GM23338 (cell line): ENCODE measurements at regions not wholly inside any gene's neighbourhood (a gene's known extent, or its start where the extent isn't known, plus 50 kb on each side); places are given as distances from the start of the nearest gene placed in this dataset.

Experiments used
- EZH2 ChIP-seq: fragments of 200-600 bp; sonication (generic); IDR thresholded peaks from one replicate; pipeline ENCODE4 v1.8.0; 2017; ENCODE audit warnings: antibody characterized with exemption, mild to moderate bottlenecking, low read depth; ENCODE audit not compliant: unreplicated experiment
- POLR2AphosphoS5 ChIP-seq: IDR thresholded peaks from 2 replicates; pipeline ENCODE4 v1.6.1; 2016; ENCODE audit warnings: antibody characterized with exemption, low read depth
- TF ChIP-seq, protein P1 (sequence below), 2 experiments: fragments of 200-600 bp in 1 of 2; sonication (generic) in 1 of 2; conservative IDR thresholded peaks; 2 replicates each; pipeline versions ENCODE4 v1.5.1 to v1.6.1; 2016 to 2017; ENCODE audit warnings: antibody characterized with exemption in 2 of 2, low read depth in 2 of 2, mild to moderate bottlenecking in 2 of 2, moderate library complexity in 1 of 2
- TF ChIP-seq, protein P2 (sequence below): IDR thresholded peaks from one replicate; pipeline ENCODE4 v1.6.1; 2018; ENCODE audit warnings: antibody characterized with exemption; ENCODE audit not compliant: unreplicated experiment

DNA sequence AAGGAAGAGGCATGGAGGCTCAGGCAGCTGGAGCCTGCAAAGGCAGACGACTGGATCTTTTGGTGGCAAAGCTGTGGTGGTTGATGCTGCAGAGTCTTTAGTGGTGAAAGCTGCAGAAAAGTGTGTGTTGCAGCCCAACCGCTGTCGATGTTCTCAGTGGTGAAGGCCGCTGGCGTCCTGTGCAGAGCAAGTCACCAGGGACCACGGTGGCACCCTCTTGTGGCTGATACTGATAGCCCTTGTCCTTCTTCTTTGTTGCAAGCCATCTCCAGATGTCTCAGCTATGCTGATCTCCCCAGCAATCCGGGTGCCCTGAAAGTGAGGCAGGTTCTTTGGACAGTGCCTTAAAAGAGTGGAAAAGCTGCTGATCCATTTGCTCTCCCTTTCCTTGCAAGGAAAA, 610.9 kb upstream of the PCDH9 start:
- TF ChIP-seq, protein P1, sequence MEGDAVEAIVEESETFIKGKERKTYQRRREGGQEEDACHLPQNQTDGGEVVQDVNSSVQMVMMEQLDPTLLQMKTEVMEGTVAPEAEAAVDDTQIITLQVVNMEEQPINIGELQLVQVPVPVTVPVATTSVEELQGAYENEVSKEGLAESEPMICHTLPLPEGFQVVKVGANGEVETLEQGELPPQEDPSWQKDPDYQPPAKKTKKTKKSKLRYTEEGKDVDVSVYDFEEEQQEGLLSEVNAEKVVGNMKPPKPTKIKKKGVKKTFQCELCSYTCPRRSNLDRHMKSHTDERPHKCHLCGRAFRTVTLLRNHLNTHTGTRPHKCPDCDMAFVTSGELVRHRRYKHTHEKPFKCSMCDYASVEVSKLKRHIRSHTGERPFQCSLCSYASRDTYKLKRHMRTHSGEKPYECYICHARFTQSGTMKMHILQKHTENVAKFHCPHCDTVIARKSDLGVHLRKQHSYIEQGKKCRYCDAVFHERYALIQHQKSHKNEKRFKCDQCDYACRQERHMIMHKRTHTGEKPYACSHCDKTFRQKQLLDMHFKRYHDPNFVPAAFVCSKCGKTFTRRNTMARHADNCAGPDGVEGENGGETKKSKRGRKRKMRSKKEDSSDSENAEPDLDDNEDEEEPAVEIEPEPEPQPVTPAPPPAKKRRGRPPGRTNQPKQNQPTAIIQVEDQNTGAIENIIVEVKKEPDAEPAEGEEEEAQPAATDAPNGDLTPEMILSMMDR (conservative IDR thresholded peaks at IDR 0.05; ENCODE audit: low read depth in 2 of 2), result peak; percentile 54 to 76
- TF ChIP-seq EZH2, result no peak
- TF ChIP-seq POLR2AphosphoS5, result no peak
- TF ChIP-seq, protein P2, sequence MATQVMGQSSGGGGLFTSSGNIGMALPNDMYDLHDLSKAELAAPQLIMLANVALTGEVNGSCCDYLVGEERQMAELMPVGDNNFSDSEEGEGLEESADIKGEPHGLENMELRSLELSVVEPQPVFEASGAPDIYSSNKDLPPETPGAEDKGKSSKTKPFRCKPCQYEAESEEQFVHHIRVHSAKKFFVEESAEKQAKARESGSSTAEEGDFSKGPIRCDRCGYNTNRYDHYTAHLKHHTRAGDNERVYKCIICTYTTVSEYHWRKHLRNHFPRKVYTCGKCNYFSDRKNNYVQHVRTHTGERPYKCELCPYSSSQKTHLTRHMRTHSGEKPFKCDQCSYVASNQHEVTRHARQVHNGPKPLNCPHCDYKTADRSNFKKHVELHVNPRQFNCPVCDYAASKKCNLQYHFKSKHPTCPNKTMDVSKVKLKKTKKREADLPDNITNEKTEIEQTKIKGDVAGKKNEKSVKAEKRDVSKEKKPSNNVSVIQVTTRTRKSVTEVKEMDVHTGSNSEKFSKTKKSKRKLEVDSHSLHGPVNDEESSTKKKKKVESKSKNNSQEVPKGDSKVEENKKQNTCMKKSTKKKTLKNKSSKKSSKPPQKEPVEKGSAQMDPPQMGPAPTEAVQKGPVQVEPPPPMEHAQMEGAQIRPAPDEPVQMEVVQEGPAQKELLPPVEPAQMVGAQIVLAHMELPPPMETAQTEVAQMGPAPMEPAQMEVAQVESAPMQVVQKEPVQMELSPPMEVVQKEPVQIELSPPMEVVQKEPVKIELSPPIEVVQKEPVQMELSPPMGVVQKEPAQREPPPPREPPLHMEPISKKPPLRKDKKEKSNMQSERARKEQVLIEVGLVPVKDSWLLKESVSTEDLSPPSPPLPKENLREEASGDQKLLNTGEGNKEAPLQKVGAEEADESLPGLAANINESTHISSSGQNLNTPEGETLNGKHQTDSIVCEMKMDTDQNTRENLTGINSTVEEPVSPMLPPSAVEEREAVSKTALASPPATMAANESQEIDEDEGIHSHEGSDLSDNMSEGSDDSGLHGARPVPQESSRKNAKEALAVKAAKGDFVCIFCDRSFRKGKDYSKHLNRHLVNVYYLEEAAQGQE, result no peak
